H9 (cell line): ENCODE measurements at regions not wholly inside any gene's neighbourhood (a gene's known extent, or its start where the extent isn't known, plus 50 kb on each side); places are given as distances from the start of the nearest gene placed in this dataset.

ENCODE experiments used
- DNase-seq: peaks from one replicate; pipeline ENCODE4 v3.0.0-alpha.2; 2017
- H2AFZ ChIP-seq: one replicate; pipeline ENCODE4 v1.6.1; 2013; ENCODE audit warnings: mild to moderate bottlenecking, low read length, control low read depth, moderate library complexity
- H2AK5ac ChIP-seq: 2 replicates; pipeline ENCODE4 v1.6.1; 2013; ENCODE audit warnings: low read length, control low read depth, mixed read lengths; ENCODE audit not compliant: insufficient read length
- H2BK120ac ChIP-seq: one replicate; pipeline ENCODE4 v1.6.1; 2013; ENCODE audit warnings: low read depth, mild to moderate bottlenecking, low read length, control low read depth, inconsistent platforms; ENCODE audit not compliant: poor library complexity, severe bottlenecking
- H2BK12ac ChIP-seq: 2 replicates; pipeline ENCODE4 v1.6.1; 2013; ENCODE audit warnings: low read length, control low read depth, mixed read lengths, low read depth; ENCODE audit not compliant: insufficient read length
- H2BK15ac ChIP-seq: 2 replicates; pipeline ENCODE4 v1.6.1; 2013; ENCODE audit warnings: low read depth, low read length, control low read depth
- H2BK20ac ChIP-seq: one replicate; pipeline ENCODE4 v1.6.1; 2013; ENCODE audit warnings: low read depth, mild to moderate bottlenecking, low read length, control low read depth, inconsistent platforms; ENCODE audit not compliant: poor library complexity, severe bottlenecking
- H2BK5ac ChIP-seq: 2 replicates; pipeline ENCODE4 v1.6.1; 2013; ENCODE audit warnings: low read length, control low read depth, mixed read lengths; ENCODE audit not compliant: insufficient read length
- H3K14ac ChIP-seq: 2 replicates; pipeline ENCODE4 v1.6.1; 2013; ENCODE audit warnings: low read length, control low read depth; ENCODE audit not compliant: insufficient read depth
- H3K18ac ChIP-seq: 2 replicates; pipeline ENCODE4 v1.6.1; 2013; ENCODE audit warnings: low read depth, mild to moderate bottlenecking, mixed read lengths, low read length, control low read depth; ENCODE audit not compliant: insufficient read length
- H3K23ac ChIP-seq: 2 replicates; pipeline ENCODE4 v1.6.1; 2013; ENCODE audit warnings: low read length, control low read depth, mixed read lengths, low read depth; ENCODE audit not compliant: insufficient read length
- H3K23me2 ChIP-seq: 2 replicates; pipeline ENCODE4 v1.6.1; 2013; ENCODE audit warnings: low read depth, mild to moderate bottlenecking, mixed read lengths, low read length, control low read depth; ENCODE audit not compliant: insufficient read length, poor library complexity, severe bottlenecking
- H3K27ac ChIP-seq: 2 replicates; pipeline ENCODE4 v1.5.1; 2013; ENCODE audit warnings: low read length, control low read depth, mixed read lengths, low read depth; ENCODE audit not compliant: insufficient read length
- H3K27me3 ChIP-seq: 2 replicates; pipeline ENCODE4 v1.6.1; 2013; ENCODE audit warnings: low read length, control low read depth, inconsistent platforms; ENCODE audit not compliant: insufficient read depth
- H3K4ac ChIP-seq: 2 replicates; pipeline ENCODE4 v1.6.1; 2013; ENCODE audit warnings: low read depth, mild to moderate bottlenecking, control low read depth, inconsistent platforms, low read length, moderate library complexity
- H3K4me1 ChIP-seq: 2 replicates; pipeline ENCODE4 v1.6.1; 2013; ENCODE audit warnings: low read length, control low read depth, inconsistent platforms; ENCODE audit not compliant: insufficient read depth
- H3K4me2 ChIP-seq: 2 replicates; pipeline ENCODE4 v1.6.1; 2013; ENCODE audit warnings: low read length, control low read depth, mixed read lengths; ENCODE audit not compliant: insufficient read length, insufficient read depth
- H3K56ac ChIP-seq: 2 replicates; pipeline ENCODE4 v1.6.1; 2013; ENCODE audit warnings: low read depth, mild to moderate bottlenecking, mixed read lengths, low read length, control low read depth; ENCODE audit not compliant: insufficient read length
- H3K79me1 ChIP-seq: 2 replicates; pipeline ENCODE4 v1.6.1; 2013; ENCODE audit warnings: low read depth, mild to moderate bottlenecking, moderate library complexity, low read length, control low read depth, inconsistent platforms; ENCODE audit not compliant: insufficient read depth, poor library complexity, severe bottlenecking
- H3K79me2 ChIP-seq: 2 replicates; pipeline ENCODE4 v1.6.1; 2013; ENCODE audit warnings: low read length, control low read depth, inconsistent platforms; ENCODE audit not compliant: insufficient read depth
- H3K9ac ChIP-seq: 2 replicates; pipeline ENCODE4 v1.6.1; 2013; ENCODE audit warnings: low read length, control low read depth, mixed read lengths; ENCODE audit not compliant: insufficient read length; ENCODE audit errors: extremely low read depth
- H3K9me3 ChIP-seq: one replicate; pipeline ENCODE4 v1.6.1; 2013; ENCODE audit warnings: low read depth, low read length, inconsistent platforms; ENCODE audit not compliant: control insufficient read depth
- H3T11ph ChIP-seq: one replicate; pipeline ENCODE4 v1.6.1; 2013; ENCODE audit warnings: mild to moderate bottlenecking, low read length, control low read depth, inconsistent platforms
- H4K20me1 ChIP-seq: one replicate; pipeline ENCODE4 v1.6.1; 2013; ENCODE audit not compliant: control insufficient read depth, insufficient read length, insufficient read depth
- H4K5ac ChIP-seq: 2 replicates; pipeline ENCODE4 v1.6.1; 2013; ENCODE audit warnings: low read depth, mild to moderate bottlenecking, mixed read lengths, low read length, control low read depth; ENCODE audit not compliant: insufficient read length
- H4K8ac ChIP-seq: replicated peaks from 2 replicates; pipeline ENCODE4 v1.6.1; 2013; ENCODE audit warnings: low read length, control low read depth, mixed read lengths, low read depth; ENCODE audit not compliant: insufficient read length
- H4K91ac ChIP-seq: 2 replicates; pipeline ENCODE4 v1.6.1; 2013; ENCODE audit warnings: low read depth, mild to moderate bottlenecking, moderate library complexity, mixed read lengths, low read length, control low read depth; ENCODE audit not compliant: insufficient read length
- H3K27ac Mint-ChIP-seq, 3 experiments: 2 replicates in 2 of 3; 3 replicates in 1 of 3; pipeline ENCODE4 v1.8.0; 2020 to 2021; ENCODE audit warnings: mixed read lengths in 3 of 3, mild to moderate bottlenecking in 1 of 3, moderate library complexity in 1 of 3
- H3K27me3 Mint-ChIP-seq: 2 replicates; pipeline ENCODE4 v1.8.0; 2021; ENCODE audit warnings: low read depth, mild to moderate bottlenecking, moderate library complexity, mixed read lengths
- H3K36me3 Mint-ChIP-seq, 3 experiments: 2 replicates in 2 of 3; 3 replicates in 1 of 3; pipeline ENCODE4 v1.8.0; 2020 to 2021; ENCODE audit warnings: low read depth in 3 of 3, mixed read lengths in 3 of 3; ENCODE audit not compliant: insufficient read depth in 1 of 3
- H3K4me1 Mint-ChIP-seq, 2 experiments: 2 replicates each; pipeline ENCODE4 v1.8.0; 2020; ENCODE audit warnings: mixed read lengths in 2 of 2
- H3K4me3 Mint-ChIP-seq, 2 experiments: 2 replicates in 1 of 2; 3 replicates in 1 of 2; pipeline ENCODE4 v1.8.0; 2020 to 2021; ENCODE audit warnings: mild to moderate bottlenecking in 2 of 2, mixed read lengths in 2 of 2, moderate library complexity in 1 of 2
- H3K9me3 Mint-ChIP-seq, 2 experiments: 2 replicates in 1 of 2; 3 replicates in 1 of 2; pipeline ENCODE4 v1.8.0; 2020; ENCODE audit warnings: mild to moderate bottlenecking in 2 of 2, mixed read lengths in 2 of 2, moderate library complexity in 1 of 2
- WGBS: extraction: QIAGEN DNeasy Blood & Tissue Kit; methylation state at CpG from one replicate; pipeline ENCODE4 v1.1.7; 2013; ENCODE audit warnings: missing lambda C conversion rate, low lambda C conversion rate, mixed read lengths; ENCODE audit not compliant: insufficient read length; ENCODE audit errors: extremely low coverage; 5-methylcytosine and 5-hydroxymethylcytosine counted together
- TF ChIP-seq, protein P1 (sequence below): fragments of 200-600 bp; sonication (generic); conservative IDR thresholded peaks from 3 replicates; pipeline ENCODE4 v1.8.0; 2021; ENCODE audit warnings: antibody characterized with exemption, mild to moderate bottlenecking

DNA sequence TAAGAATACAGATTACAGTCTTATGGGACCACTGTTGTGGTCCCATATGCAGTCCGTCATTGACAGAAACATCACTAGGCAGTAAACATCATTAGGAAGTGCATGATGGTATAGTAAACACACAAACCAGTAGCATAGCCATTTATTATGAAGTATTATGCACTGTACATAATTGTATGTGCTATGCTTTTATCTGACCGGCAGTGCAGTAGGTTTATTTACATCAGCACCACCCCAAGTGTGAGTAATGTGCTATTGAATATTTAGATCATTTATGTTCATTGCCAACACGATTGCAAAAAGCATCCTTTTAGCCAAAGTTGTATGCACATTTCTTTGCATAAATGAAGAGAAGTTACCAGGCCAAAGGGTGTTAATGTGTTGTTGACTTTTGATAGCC lies 531.6 kb upstream of the TBX3 start:
- Histone ChIP-seq H4K5ac (no peak overlapping the region), H3K23ac (no peak overlapping the region), H3K27ac (no peak overlapping the region), H2AK5ac (no peak overlapping the region), H2BK120ac (no peak overlapping the region), H2BK5ac (no peak overlapping the region), H2BK20ac (no peak overlapping the region), H2BK12ac (no peak overlapping the region), H3K23me2 (no peaks in the 10 kb centered on the region), H3T11ph (no peak overlapping the region), H3K14ac (no peak overlapping the region), H3K9me3 (no peaks in the 10 kb centered on the region), H3K79me1 (no peaks in the 10 kb centered on the region), H4K8ac (no peak overlapping the region), H3K4me2 (no peak overlapping the region), H3K4me1 (no peaks in the 10 kb centered on the region; the same call in 1 of the 2 replicates), H3K4ac (no peak overlapping the region), H3K79me2 (no peaks in the 10 kb centered on the region), H3K27me3 (no peaks in the 10 kb centered on the region), H4K20me1 (no peaks in the 10 kb centered on the region), H4K91ac (no peak overlapping the region), H3K18ac (no peak overlapping the region), H2AFZ (no peak overlapping the region), H3K9ac (no peak overlapping the region), H2BK15ac (no peak overlapping the region), H3K56ac (no peak overlapping the region)
- Mint-ChIP-seq H3K27me3 (no peaks in the 10 kb centered on the region; the same call in none of the 2 replicates), H3K4me1 (peaks cover 8 to 13% of the 10 kb centered on the region in 2 experiments), H3K36me3 (no peaks in the 10 kb centered on the region; a peak in 1 of 7 replicates), H3K27ac (no peak overlapping the region), H3K4me3 (no peak overlapping the region), H3K9me3 (no peaks in the 10 kb centered on the region; a peak in 3 of 5 replicates)
- WGBS = no CpG with 5 or more reads among the region's 3 CpGs
- no peak for DNase-seq
- TF ChIP-seq, protein P1, sequence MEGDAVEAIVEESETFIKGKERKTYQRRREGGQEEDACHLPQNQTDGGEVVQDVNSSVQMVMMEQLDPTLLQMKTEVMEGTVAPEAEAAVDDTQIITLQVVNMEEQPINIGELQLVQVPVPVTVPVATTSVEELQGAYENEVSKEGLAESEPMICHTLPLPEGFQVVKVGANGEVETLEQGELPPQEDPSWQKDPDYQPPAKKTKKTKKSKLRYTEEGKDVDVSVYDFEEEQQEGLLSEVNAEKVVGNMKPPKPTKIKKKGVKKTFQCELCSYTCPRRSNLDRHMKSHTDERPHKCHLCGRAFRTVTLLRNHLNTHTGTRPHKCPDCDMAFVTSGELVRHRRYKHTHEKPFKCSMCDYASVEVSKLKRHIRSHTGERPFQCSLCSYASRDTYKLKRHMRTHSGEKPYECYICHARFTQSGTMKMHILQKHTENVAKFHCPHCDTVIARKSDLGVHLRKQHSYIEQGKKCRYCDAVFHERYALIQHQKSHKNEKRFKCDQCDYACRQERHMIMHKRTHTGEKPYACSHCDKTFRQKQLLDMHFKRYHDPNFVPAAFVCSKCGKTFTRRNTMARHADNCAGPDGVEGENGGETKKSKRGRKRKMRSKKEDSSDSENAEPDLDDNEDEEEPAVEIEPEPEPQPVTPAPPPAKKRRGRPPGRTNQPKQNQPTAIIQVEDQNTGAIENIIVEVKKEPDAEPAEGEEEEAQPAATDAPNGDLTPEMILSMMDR = no peak
